ENCODE measurements at regions not wholly inside any gene's neighbourhood (a gene's known extent, or its start where the extent isn't known, plus 50 kb on each side); places are given as distances from the start of the nearest gene placed in this dataset.

- DNase-seq: no peak
Measured at GRCh38 chr16:49022351-49022963, 259.2 kb downstream of the CBLN1 start.

GRCh38 chr16:49021136-49021535 lies 260.5 kb downstream of the CBLN1 start:
- no peak for DNase-seq

- DNase-seq: no peak
Measured at GRCh38 chr16:49020436-49020835, 261.2 kb downstream of the CBLN1 start.

GRCh38 chr16:49019831-49020230 lies 261.8 kb downstream of the CBLN1 start:
- DNase-seq: no peak

- DNase-seq: no peak
Measured at GRCh38 chr16:49019081-49019633, 262.5 kb downstream of the CBLN1 start.

- no peak for DNase-seq
Measured at GRCh38 chr16:49018259-49018931, 263.2 kb downstream of the CBLN1 start.

GRCh38 chr16:49017501-49017900 lies 264.1 kb downstream of the CBLN1 start:
- no peak for DNase-seq

- no peak for DNase-seq
Measured at GRCh38 chr16:49016461-49016860, 265.2 kb downstream of the CBLN1 start.

- no peak for DNase-seq
Measured at GRCh38 chr16:49015225-49015592, 266.4 kb downstream of the CBLN1 start.

- no peak for DNase-seq
Measured at GRCh38 chr16:49014277-49015224, 267.1 kb downstream of the CBLN1 start.

- no peak for DNase-seq
Measured at GRCh38 chr16:49013727-49014080, 267.9 kb downstream of the CBLN1 start.

GRCh38 chr16:49012961-49013726 lies 268.5 kb downstream of the CBLN1 start:
- DNase-seq: no peak

GRCh38 chr16:49011901-49012300 lies 269.7 kb downstream of the CBLN1 start:
- no peak for DNase-seq

GRCh38 chr16:49010879-49011278 lies 270.8 kb downstream of the CBLN1 start:
- no peak for DNase-seq

GRCh38 chr16:49010396-49010795 lies 271.2 kb downstream of the CBLN1 start:
- DNase-seq: no peak

GRCh38 chr16:49009204-49009603 lies 272.4 kb downstream of the CBLN1 start:
- DNase-seq: no peak

GRCh38 chr16:49003992-49004391 lies 277.6 kb downstream of the CBLN1 start:
- no peak for DNase-seq

GRCh38 chr16:49003022-49003421 lies 278.6 kb downstream of the CBLN1 start:
- no peak for DNase-seq

GRCh38 chr16:49000594-49000993 lies 281.0 kb downstream of the CBLN1 start:
- DNase-seq: no peak

- no peak for DNase-seq
Measured at GRCh38 chr16:48999508-48999907, 282.1 kb downstream of the CBLN1 start.

- no peak for DNase-seq
Measured at GRCh38 chr16:48999044-48999443, 282.6 kb downstream of the CBLN1 start.

GRCh38 chr16:48997946-48998345 lies 283.7 kb downstream of the CBLN1 start:
- no peak for DNase-seq
